Loucy (cell line): ENCODE measurements at regions not wholly inside any gene's neighbourhood (a gene's known extent, or its start where the extent isn't known, plus 50 kb on each side); places are given as distances from the start of the nearest gene placed in this dataset.

ENCODE experiments used
- H2AFZ ChIP-seq: fragments of 200-600 bp; sonication (generic); 2 replicates; pipeline ENCODE4 v1.6.0; 2016; ENCODE audit warnings: antibody characterized with exemption, mild to moderate bottlenecking, low read length, moderate library complexity
- H3F3A ChIP-seq: fragments of 200-600 bp; 2 replicates; pipeline ENCODE4 v1.6.0; 2016; ENCODE audit warnings: antibody characterized with exemption, low read depth, mild to moderate bottlenecking
- H3K27me3 ChIP-seq: fragments of 200-600 bp; sonication (generic); 2 replicates; pipeline ENCODE4 v1.6.1; 2014; ENCODE audit warnings: low read length, mild to moderate bottlenecking; ENCODE audit not compliant: insufficient read depth, poor library complexity, severe bottlenecking
- H3K36me3 ChIP-seq: fragments of 200-600 bp; sonication (generic); 2 replicates; pipeline ENCODE4 v1.6.1; 2016; ENCODE audit warnings: low read length; ENCODE audit not compliant: insufficient read depth
- H3K4me1 ChIP-seq: fragments of 200-600 bp; sonication (generic); 2 replicates; pipeline ENCODE4 v1.5.1; 2014; ENCODE audit warnings: low read length, mild to moderate bottlenecking; ENCODE audit not compliant: insufficient read depth, poor library complexity, severe bottlenecking
- H3K4me2 ChIP-seq: fragments of 200-600 bp; sonication (generic); 2 replicates; pipeline ENCODE4 v1.6.0; 2014; ENCODE audit warnings: antibody characterized with exemption, low read length, low read depth, mild to moderate bottlenecking; ENCODE audit not compliant: poor library complexity, severe bottlenecking
- H3K4me3 ChIP-seq: fragments of 200-600 bp; sonication (generic); 2 replicates; pipeline ENCODE4 v1.5.1; 2014; ENCODE audit warnings: low read length, mild to moderate bottlenecking, mixed read lengths; ENCODE audit not compliant: poor library complexity, severe bottlenecking
- H3K79me2 ChIP-seq: fragments of 200-600 bp; sonication (generic); 2 replicates; pipeline ENCODE4 v1.6.1; 2014; ENCODE audit warnings: low read length; ENCODE audit not compliant: insufficient read depth
- H3K9ac ChIP-seq: fragments of 200-600 bp; sonication (generic); 2 replicates; pipeline ENCODE4 v1.6.0; 2014; ENCODE audit warnings: mild to moderate bottlenecking, low read depth, low read length, moderate library complexity; ENCODE audit not compliant: poor library complexity, severe bottlenecking
- H3K9me2 ChIP-seq: fragments of 200-600 bp; sonication (generic); replicated peaks from 2 replicates; pipeline ENCODE4 v1.6.1; 2016; ENCODE audit warnings: low read depth, low read length, mixed read lengths
- H3K9me3 ChIP-seq: fragments of 200-600 bp; sonication (generic); 2 replicates; pipeline ENCODE4 v1.6.1; 2014; ENCODE audit warnings: mild to moderate bottlenecking, antibody characterized with exemption, low read length, low read depth; ENCODE audit not compliant: insufficient read depth
- H4K20me1 ChIP-seq: fragments of 200-600 bp; sonication (generic); 2 replicates; pipeline ENCODE4 v1.6.0; 2014; ENCODE audit warnings: antibody characterized with exemption, low read length, mild to moderate bottlenecking; ENCODE audit not compliant: insufficient read depth, poor library complexity, severe bottlenecking
- CTCF ChIP-seq: fragments of 200-600 bp; sonication (generic); conservative IDR thresholded peaks from 2 replicates; pipeline ENCODE4 v1.5.1; 2014; ENCODE audit warnings: mild to moderate bottlenecking, antibody characterized with exemption, low read length
- EZH2phosphoT487 ChIP-seq: fragments of 200-600 bp; IDR thresholded peaks from 2 replicates; pipeline ENCODE4 v1.6.1; 2018; ENCODE audit warnings: antibody characterized with exemption, mild to moderate bottlenecking, moderate library complexity, borderline replicate concordance

DNA sequence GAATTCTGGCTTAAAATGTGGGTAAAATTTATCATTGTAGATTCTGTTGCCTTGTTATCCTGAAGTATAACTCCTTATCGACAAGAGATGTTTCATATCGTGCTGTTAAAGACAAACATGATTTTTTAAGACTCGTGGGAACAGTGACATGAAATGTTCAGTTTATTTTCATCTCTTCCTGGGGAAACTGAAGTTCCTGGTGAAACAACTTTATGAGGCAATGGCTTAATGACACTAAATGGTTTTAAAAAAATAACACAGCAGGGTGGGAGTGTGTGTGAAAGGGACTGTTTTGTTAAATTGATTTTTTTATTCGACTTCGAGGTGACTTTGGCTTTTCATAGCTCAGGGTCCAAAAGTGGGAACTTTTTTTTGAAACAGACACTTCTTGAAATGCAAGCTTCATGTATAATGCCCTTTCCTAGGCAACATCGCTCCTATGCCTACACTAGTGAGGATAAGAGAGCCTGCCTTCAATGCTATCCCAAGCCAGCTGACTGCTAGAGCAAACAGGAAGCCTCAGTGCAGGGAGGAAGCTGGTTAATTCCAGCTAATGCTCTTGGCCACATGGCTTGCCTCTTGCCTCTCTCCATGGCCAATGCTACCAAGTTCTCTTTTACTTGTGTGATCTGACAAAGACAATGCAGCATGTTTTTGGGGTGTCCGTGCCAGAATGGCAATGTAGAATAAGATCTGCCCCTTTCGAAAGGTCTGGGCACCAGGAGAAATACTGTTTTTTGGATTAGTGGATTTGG lies 57.8 kb downstream of the PABIR2 start:
- H3K27me3 ChIP-seq = no peaks in the 10 kb centered on the region
- H3K36me3 ChIP-seq = no peaks in the 10 kb centered on the region
- no peaks in the 10 kb centered on the region for H3F3A ChIP-seq
- H2AFZ ChIP-seq = no peak overlapping the region
- H3K9ac ChIP-seq = no peak overlapping the region
- no peaks in the 10 kb centered on the region for H3K79me2 ChIP-seq
- H4K20me1 ChIP-seq = no peaks in the 10 kb centered on the region
- H3K9me3 ChIP-seq = no peaks in the 10 kb centered on the region
- no peak overlapping the region for H3K4me2 ChIP-seq
- TF ChIP-seq CTCF (no peak), EZH2phosphoT487 (no peak)
- H3K9me2 ChIP-seq = no peaks in the 10 kb centered on the region
- H3K4me3 ChIP-seq = no peak overlapping the region
- H3K4me1 ChIP-seq = peaks cover 26% of the 10 kb centered on the region

GRCh38 chrX:134738445-134738844 lies 58.6 kb downstream of the PABIR2 start:
- no peaks in the 10 kb centered on the region for H3K9me2 ChIP-seq
- TF ChIP-seq EZH2phosphoT487 (no peak), CTCF (no peak)
- H4K20me1 ChIP-seq = no peaks in the 10 kb centered on the region
- no peaks in the 10 kb centered on the region for H3F3A ChIP-seq
- H3K4me3 ChIP-seq = no peak overlapping the region
- H3K79me2 ChIP-seq = no peaks in the 10 kb centered on the region
- no peak overlapping the region for H3K4me2 ChIP-seq
- H3K27me3 ChIP-seq = no peaks in the 10 kb centered on the region
- H3K36me3 ChIP-seq = no peaks in the 10 kb centered on the region
- H3K4me1 ChIP-seq = peaks cover 26% of the 10 kb centered on the region
- H2AFZ ChIP-seq = no peak overlapping the region
- H3K9ac ChIP-seq = no peak overlapping the region
- no peaks in the 10 kb centered on the region for H3K9me3 ChIP-seq

GRCh38 chrX:134737721-134738369 lies 59.2 kb downstream of the PABIR2 start:
- Histone ChIP-seq H4K20me1 (no peaks in the 10 kb centered on the region), H3K4me2 (no peak overlapping the region), H3K4me1 (peaks cover 26% of the 10 kb centered on the region), H3F3A (no peaks in the 10 kb centered on the region), H2AFZ (no peak overlapping the region), H3K9me2 (no peaks in the 10 kb centered on the region), H3K9me3 (no peaks in the 10 kb centered on the region), H3K9ac (no peak overlapping the region), H3K27me3 (no peaks in the 10 kb centered on the region), H3K4me3 (no peak overlapping the region), H3K79me2 (no peaks in the 10 kb centered on the region), H3K36me3 (no peaks in the 10 kb centered on the region)
- TF ChIP-seq EZH2phosphoT487 (no peak), CTCF (no peak)
